ENCODE measurements at regions not wholly inside any gene's neighbourhood (a gene's known extent, or its start where the extent isn't known, plus 50 kb on each side); places are given as distances from the start of the nearest gene placed in this dataset.

- DNase-seq (ENCODE audit: low read depth, low spot score) (no peak), FAIRE-seq (no peak)
- H3K4me3 ChIP-seq (ENCODE audit: control insufficient read depth in 2 of 3, extremely low read depth in 1 of 3, insufficient read depth in 2 of 3, low read depth in 1 of 3, low read length in 3 of 3) = no peak overlapping the region
- no peaks in the 10 kb centered on the region for H3K9me3 ChIP-seq (ENCODE audit: control insufficient read depth, low read depth, low read length)
- H3K4me1 ChIP-seq (ENCODE audit: control insufficient read depth, extremely low read depth, insufficient read depth, low read length) = no peaks in the 10 kb centered on the region
- dilution Hi-C loops (cut with MboI; ENCODE audit: extremely low pct_ligation_motif_present, low sequenced_read_pairs) = no loop called here
- H3K79me2 ChIP-seq (ENCODE audit: control insufficient read depth, insufficient read depth, low read length) = no peaks in the 10 kb centered on the region
- H3K36me3 ChIP-seq (ENCODE audit: control insufficient read depth in 2 of 2, extremely low read depth in 1 of 2, insufficient read depth in 2 of 2, low read length in 2 of 2) = peaks cover 0 to 1% of the 10 kb centered on the region in 2 experiments
- H3K4me2 ChIP-seq (ENCODE audit: control insufficient read depth, extremely low read depth, insufficient read depth, low read depth, low read length) = no peak overlapping the region
- no peaks in the 10 kb centered on the region for H3K27me3 ChIP-seq (ENCODE audit: control insufficient read depth, extremely low read depth, insufficient read depth, low read length)
- TF ChIP-seq EZH2 (IDR thresholded peaks at IDR 0.05; ENCODE audit: low read length) (no peak), CTCF (optimal IDR thresholded peaks at IDR 0.05 in 1 of 3, IDR thresholded peaks at IDR 0.05 in 1 of 3, conservative IDR thresholded peaks at IDR 0.05 in 1 of 3; ENCODE audit: extremely low read depth in 1 of 3, insufficient read depth in 2 of 3, low read length in 3 of 3) (no peak)
- no peak overlapping the region for H2AFZ ChIP-seq (ENCODE audit: control insufficient read depth, low read length)
- H3K27ac ChIP-seq (ENCODE audit: control insufficient read depth, insufficient read depth, low read length) = no peak overlapping the region
- H4K20me1 ChIP-seq (ENCODE audit: control insufficient read depth, extremely low read depth, insufficient read depth, low read length) = no peaks in the 10 kb centered on the region
- H3K9me1 ChIP-seq (ENCODE audit: control insufficient read depth, extremely low read depth, insufficient read depth, low read length) = no peaks in the 10 kb centered on the region
- H3K9ac ChIP-seq (ENCODE audit: control insufficient read depth, extremely low read depth, insufficient read depth, low read length) = no peak overlapping the region
These were observed 111.7 kb downstream of the MARCHF4 start for GRCh38 chr2:216260629-216261028.

GRCh38 chr2:216259081-216259480 is 113.2 kb downstream of the MARCHF4 start:
- Histone ChIP-seq H3K27ac (ENCODE audit: control insufficient read depth, insufficient read depth, low read length) (no peak overlapping the region), H3K36me3 (ENCODE audit: control insufficient read depth in 2 of 2, extremely low read depth in 1 of 2, insufficient read depth in 2 of 2, low read length in 2 of 2) (peaks cover 0 to 1% of the 10 kb centered on the region in 2 experiments), H3K9me3 (ENCODE audit: control insufficient read depth, low read depth, low read length) (no peaks in the 10 kb centered on the region), H3K4me3 (ENCODE audit: control insufficient read depth in 2 of 3, extremely low read depth in 1 of 3, insufficient read depth in 2 of 3, low read depth in 1 of 3, low read length in 3 of 3) (no peak overlapping the region), H3K9ac (ENCODE audit: control insufficient read depth, extremely low read depth, insufficient read depth, low read length) (no peak overlapping the region), H3K9me1 (ENCODE audit: control insufficient read depth, extremely low read depth, insufficient read depth, low read length) (no peaks in the 10 kb centered on the region), H3K27me3 (ENCODE audit: control insufficient read depth, extremely low read depth, insufficient read depth, low read length) (no peaks in the 10 kb centered on the region), H2AFZ (ENCODE audit: control insufficient read depth, low read length) (no peak overlapping the region), H3K79me2 (ENCODE audit: control insufficient read depth, insufficient read depth, low read length) (no peaks in the 10 kb centered on the region), H3K4me1 (ENCODE audit: control insufficient read depth, extremely low read depth, insufficient read depth, low read length) (no peaks in the 10 kb centered on the region), H3K4me2 (ENCODE audit: control insufficient read depth, extremely low read depth, insufficient read depth, low read depth, low read length) (no peak overlapping the region), H4K20me1 (ENCODE audit: control insufficient read depth, extremely low read depth, insufficient read depth, low read length) (no peaks in the 10 kb centered on the region)
- no peak for TF ChIP-seq EZH2 (IDR thresholded peaks at IDR 0.05; ENCODE audit: low read length)
- no peak for TF ChIP-seq CTCF (optimal IDR thresholded peaks at IDR 0.05 in 1 of 3, IDR thresholded peaks at IDR 0.05 in 1 of 3, conservative IDR thresholded peaks at IDR 0.05 in 1 of 3; ENCODE audit: extremely low read depth in 1 of 3, insufficient read depth in 2 of 3, low read length in 3 of 3)
- dilution Hi-C loops (cut with MboI; ENCODE audit: extremely low pct_ligation_motif_present, low sequenced_read_pairs) = no loop called here
- no peak for DNase-seq (ENCODE audit: low read depth, low spot score)
- FAIRE-seq = no peak

Data from keratinocyte (primary cell).